HCT116 (cell line): ENCODE measurements at regions not wholly inside any gene's neighbourhood (a gene's known extent, or its start where the extent isn't known, plus 50 kb on each side); places are given as distances from the start of the nearest gene placed in this dataset.

Experiments used
- ATAC-seq: fragments of 200-7000 bp; cut with Tn5 transposase; 2 replicates; pipeline ENCODE4 v1.9.1; 2020; ENCODE audit warnings: mild to moderate bottlenecking, moderate library complexity
- BruUV-seq: library from RNA; stranded (reverse); fragments of 400-500 nt; replicated peaks from 2 replicates; lab custom pipeline; 2021; lab: Mats Ljungman, UMichigan
- CTCF ChIA-PET: fragments of 300-600 bp; sonication (Branson Sonifier 250); formaldehyde crosslinking; loops from one replicate; lab custom pipeline; 2021; ENCODE audit warnings: antibody characterized with exemption; lab: Charles Lee
- POLR2A ChIA-PET: fragments of 300-600, 350-600 bp; sonication (Branson Sonifier 250); formaldehyde crosslinking; loops from one replicate; lab custom pipeline; 2021; ENCODE audit warnings: antibody characterized with exemption; lab: Charles Lee
- RAD21 ChIA-PET, 2 experiments: fragments of 300-600 bp; sonication (Branson Sonifier 250); formaldehyde crosslinking; loops; one replicate each; lab custom pipeline; 2023; ENCODE audit warnings: low total read pairs in 2 of 2; ENCODE audit not compliant: uncharacterized antibody in 2 of 2, unreplicated experiment in 2 of 2, low non-redundant PET in 1 of 2; lab: Charles Lee
- DNase-seq: peaks from one replicate; pipeline ENCODE4 v3.0.0-alpha.2; 2010; ENCODE audit warnings: low read depth, low spot score
- H2AFZ ChIP-seq: fragments of 200-600 bp; shearing (Covaris generic), sonication (generic); 2 replicates; pipeline ENCODE4 v1.6.1; 2017; ENCODE audit warnings: low read depth, mixed run types, mixed read lengths, antibody characterized with exemption, low read length; ENCODE audit not compliant: poor library complexity, severe bottlenecking
- H3K27ac ChIP-seq: 2 replicates; pipeline ENCODE4 v1.5.1; 2012; ENCODE audit warnings: low read depth, low read length
- H3K27me3 ChIP-seq: fragments of 200-600 bp; sonication (generic); 2 replicates; pipeline ENCODE4 v1.6.1; 2016; ENCODE audit warnings: mixed run types, low read length, mixed read lengths; ENCODE audit not compliant: insufficient read depth
- H3K36me3 ChIP-seq, 2 experiments: fragments of 200-500 bp in 1 of 2; fragments of 200-600 bp in 1 of 2; sonication (Bioruptor generic) in 1 of 2; sonication (generic) in 1 of 2; 2 replicates each; pipeline versions ENCODE4 v1.5.1 to v1.6.1; 2014 to 2016; ENCODE audit warnings: low read length in 2 of 2, inconsistent platforms in 1 of 2, mixed read lengths in 1 of 2, mixed run types in 1 of 2; ENCODE audit not compliant: insufficient read depth in 2 of 2, control insufficient read depth in 1 of 2
- H3K4me1 ChIP-seq, 2 experiments: fragments of 200-600 bp in 1 of 2; sonication (generic) in 1 of 2; 2 replicates each; pipeline versions ENCODE4 v1.5.1 to v1.6.1; 2012 to 2017; ENCODE audit warnings: low read length in 2 of 2, inconsistent platforms in 1 of 2, mild to moderate bottlenecking in 1 of 2, mixed read lengths in 1 of 2, mixed run types in 1 of 2, moderate library complexity in 1 of 2; ENCODE audit not compliant: insufficient read depth in 2 of 2, control insufficient read depth in 1 of 2
- H3K4me2 ChIP-seq: fragments of 200-600 bp; sonication (generic); 2 replicates; pipeline ENCODE4 v1.6.1; 2017; ENCODE audit warnings: mixed run types, low read length, mixed read lengths
- H3K4me3 ChIP-seq, 2 experiments: fragments of 200-600 bp in 1 of 2; sonication (generic) in 1 of 2; replicated peaks in 1 of 2; 2 replicates each; pipeline ENCODE4 v1.5.1; 2011 to 2016; ENCODE audit warnings: low read length in 2 of 2, control low read depth in 1 of 2, low read depth in 1 of 2, mild to moderate bottlenecking in 1 of 2, mixed read lengths in 1 of 2, mixed run types in 1 of 2
- H3K79me2 ChIP-seq: fragments of 200-600 bp; sonication (generic); 2 replicates; pipeline ENCODE4 v1.6.1; 2017; ENCODE audit warnings: mild to moderate bottlenecking, mixed run types, low read length, moderate library complexity, mixed read lengths; ENCODE audit not compliant: insufficient read depth
- H3K9ac ChIP-seq: fragments of 200-600 bp; sonication (generic); 2 replicates; pipeline ENCODE4 v1.6.1; 2016; ENCODE audit warnings: low read length, mixed read lengths
- H3K9me2 ChIP-seq: fragments of 200-600 bp; sonication (generic), shearing (Covaris generic); 2 replicates; pipeline ENCODE4 v1.6.1; 2017; ENCODE audit warnings: mixed run types, mild to moderate bottlenecking, moderate library complexity; ENCODE audit not compliant: insufficient read depth
- H3K9me3 ChIP-seq, 2 experiments: fragments of 200-500 bp in 1 of 2; fragments of 200-600 bp in 1 of 2; sonication (Bioruptor generic) in 1 of 2; sonication (generic) in 1 of 2; 2 replicates each; pipeline ENCODE4 v1.6.1; 2014 to 2017; ENCODE audit warnings: low read length in 2 of 2, mixed read lengths in 2 of 2, inconsistent platforms in 1 of 2, low read depth in 1 of 2, mild to moderate bottlenecking in 1 of 2, mixed run types in 1 of 2, moderate library complexity in 1 of 2; ENCODE audit not compliant: control insufficient read depth in 1 of 2, insufficient read depth in 1 of 2
- H4K20me1 ChIP-seq: fragments of 200-600 bp; sonication (generic), shearing (Covaris generic); 2 replicates; pipeline ENCODE4 v1.6.1; 2017; ENCODE audit warnings: mixed run types, mild to moderate bottlenecking, moderate library complexity; ENCODE audit not compliant: insufficient read depth
- ATF3 ChIP-seq: IDR thresholded peaks from 2 replicates; pipeline ENCODE4 v1.6.1; 2012
- CBX3 ChIP-seq: IDR thresholded peaks from 2 replicates; pipeline ENCODE4 v1.6.1; 2012; ENCODE audit warnings: low read depth
- CEBPB ChIP-seq: IDR thresholded peaks from 2 replicates; pipeline ENCODE4 v1.6.1; 2012; ENCODE audit warnings: low read depth
- CTCF ChIP-seq, 3 experiments: fragments of 200-600 bp in 1 of 3; sonication (generic) in 1 of 3; IDR thresholded peaks in 2 of 3; conservative IDR thresholded peaks in 1 of 3; 2 replicates each; pipeline ENCODE4 v1.5.1; 2012 to 2017; ENCODE audit warnings: low read depth in 2 of 3, low read length in 2 of 3, antibody characterized with exemption in 1 of 3, borderline replicate concordance in 1 of 3, control low read depth in 1 of 3, mild to moderate bottlenecking in 1 of 3, mixed read lengths in 1 of 3, mixed run types in 1 of 3, moderate library complexity in 1 of 3; ENCODE audit not compliant: insufficient read depth in 1 of 3
- EGR1 ChIP-seq: IDR thresholded peaks from 2 replicates; pipeline ENCODE4 v1.6.1; 2012; ENCODE audit warnings: low read depth
- ELF1 ChIP-seq: IDR thresholded peaks from 2 replicates; pipeline ENCODE4 v1.6.1; 2012; ENCODE audit warnings: low read depth, borderline replicate concordance
- EZH2phosphoT487 ChIP-seq: fragments of 200-600 bp; IDR thresholded peaks from 2 replicates; pipeline ENCODE4 v1.6.1; 2018; ENCODE audit warnings: antibody characterized with exemption, borderline replicate concordance
- FOSL1 ChIP-seq: IDR thresholded peaks from 2 replicates; pipeline ENCODE4 v1.6.1; 2012; ENCODE audit warnings: low read depth
- MAX ChIP-seq: IDR thresholded peaks from 2 replicates; pipeline ENCODE4 v1.6.1; 2012
- POLR2AphosphoS5 ChIP-seq: IDR thresholded peaks from 2 replicates; pipeline ENCODE4 v1.6.1; 2011; ENCODE audit warnings: mild to moderate bottlenecking, low read depth, low read length, moderate library complexity
- SP1 ChIP-seq: IDR thresholded peaks from 2 replicates; pipeline ENCODE4 v1.6.1; 2012; ENCODE audit warnings: low read depth
- TCF7L2 ChIP-seq: IDR thresholded peaks from 2 replicates; pipeline ENCODE4 v1.7.0; 2011; ENCODE audit warnings: borderline replicate concordance, inconsistent platforms; ENCODE audit not compliant: insufficient read depth, insufficient read length; ENCODE audit errors: extremely low read depth
- ZFX ChIP-seq: fragments of 450-650 bp; IDR thresholded peaks from 2 replicates; pipeline ENCODE4 v1.6.1; 2017
- ZNF274 ChIP-seq: fragments of 200-500 bp; sonication (Bioruptor generic); IDR thresholded peaks from 2 replicates; pipeline ENCODE4 v1.6.1; 2014; ENCODE audit warnings: mild to moderate bottlenecking, low read depth, low read length, inconsistent platforms
- intact Hi-C: fragments of 100-400 bp; cut with micrococcal nuclease; formaldehyde crosslinking; loops from 2 replicates; pipeline ENCODE4 v1.10.0; 2022
- TF ChIP-seq, protein P1 (sequence below): IDR thresholded peaks from 2 replicates; pipeline ENCODE4 v1.6.1; 2011; ENCODE audit warnings: mild to moderate bottlenecking, low read length, moderate library complexity; ENCODE audit not compliant: insufficient replicate concordance; ENCODE audit errors: extremely low read depth

- H3K9me2 ChIP-seq = no peaks in the 10 kb centered on the region
- H3K79me2 ChIP-seq = no peaks in the 10 kb centered on the region
- no peaks in the 10 kb centered on the region for H3K36me3 ChIP-seq
- DNase-seq = no peak
- H3K4me2 ChIP-seq = no peak overlapping the region
- BruUV-seq = no TSS peak
- H3K9ac ChIP-seq = no peak overlapping the region
- no peak for TF ChIP-seq ZNF274
- no peak for TF ChIP-seq ATF3
- ATAC-seq = no peak
- no peak overlapping the region for H3K27ac ChIP-seq
- no peaks in the 10 kb centered on the region for H3K27me3 ChIP-seq
- intact Hi-C loops = no loop called here
- ChIA-PET RAD21 (no interaction called here), CTCF (no interaction called here), POLR2A (no interaction called here)
- no peaks in the 10 kb centered on the region for H3K4me1 ChIP-seq
- H4K20me1 ChIP-seq = no peaks in the 10 kb centered on the region
- H3K4me3 ChIP-seq = no peak overlapping the region
- peaks cover 0 to 20% of the 10 kb centered on the region in 2 experiments; a peak in 3 of 4 replicates for H3K9me3 ChIP-seq
- H2AFZ ChIP-seq = no peak overlapping the region
Observed at GRCh38 chr20:39968495-39968894, 720.5 kb downstream of the MAFB start.

- Histone ChIP-seq H3K27me3 (no peaks in the 10 kb centered on the region), H3K4me2 (no peak overlapping the region), H3K4me1 (no peaks in the 10 kb centered on the region), H3K9ac (no peak overlapping the region), H3K4me3 (no peak overlapping the region), H3K9me2 (no peaks in the 10 kb centered on the region), H4K20me1 (no peaks in the 10 kb centered on the region), H3K36me3 (no peaks in the 10 kb centered on the region), H3K27ac (no peak overlapping the region), H3K79me2 (no peaks in the 10 kb centered on the region), H3K9me3 (peaks cover 0 to 20% of the 10 kb centered on the region in 2 experiments; a peak in 3 of 4 replicates), H2AFZ (no peak overlapping the region)
- DNase-seq (no peak), ATAC-seq (no peak)
- TF ChIP-seq CTCF (IDR thresholded peaks at IDR 0.05 in 2 of 3, conservative IDR thresholded peaks at IDR 0.05 in 1 of 3; ENCODE audit: borderline replicate concordance in 1 of 3, insufficient read depth in 1 of 3, low read depth in 2 of 3, low read length in 2 of 3) (no peak), SP1 (no peak), EZH2phosphoT487 (no peak), CEBPB (no peak), ELF1 (no peak), CBX3 (no peak), POLR2AphosphoS5 (no peak), EGR1 (no peak), FOSL1 (no peak), ZFX (no peak), MAX (no peak), TCF7L2 (no peak)
- TF ChIP-seq, protein P1, sequence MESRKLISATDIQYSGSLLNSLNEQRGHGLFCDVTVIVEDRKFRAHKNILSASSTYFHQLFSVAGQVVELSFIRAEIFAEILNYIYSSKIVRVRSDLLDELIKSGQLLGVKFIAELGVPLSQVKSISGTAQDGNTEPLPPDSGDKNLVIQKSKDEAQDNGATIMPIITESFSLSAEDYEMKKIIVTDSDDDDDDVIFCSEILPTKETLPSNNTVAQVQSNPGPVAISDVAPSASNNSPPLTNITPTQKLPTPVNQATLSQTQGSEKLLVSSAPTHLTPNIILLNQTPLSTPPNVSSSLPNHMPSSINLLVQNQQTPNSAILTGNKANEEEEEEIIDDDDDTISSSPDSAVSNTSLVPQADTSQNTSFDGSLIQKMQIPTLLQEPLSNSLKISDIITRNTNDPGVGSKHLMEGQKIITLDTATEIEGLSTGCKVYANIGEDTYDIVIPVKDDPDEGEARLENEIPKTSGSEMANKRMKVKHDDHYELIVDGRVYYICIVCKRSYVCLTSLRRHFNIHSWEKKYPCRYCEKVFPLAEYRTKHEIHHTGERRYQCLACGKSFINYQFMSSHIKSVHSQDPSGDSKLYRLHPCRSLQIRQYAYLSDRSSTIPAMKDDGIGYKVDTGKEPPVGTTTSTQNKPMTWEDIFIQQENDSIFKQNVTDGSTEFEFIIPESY = no peak
- ChIA-PET CTCF (no interaction called here), RAD21 (no interaction called here), POLR2A (no interaction called here)
- no TSS peak for BruUV-seq
- intact Hi-C loops = no loop called here
Observed at GRCh38 chr20:39967806-39968205, 721.2 kb downstream of the MAFB start.
